K562 (cell line): ENCODE measurements at regions not wholly inside any gene's neighbourhood (a gene's known extent, or its start where the extent isn't known, plus 50 kb on each side); places are given as distances from the start of the nearest gene placed in this dataset.

Source experiments
- ATAC-seq: fragments of 200-7000 bp; cut with Tn5 transposase; 3 replicates; pipeline ENCODE4 v1.9.1; 2020; ENCODE audit warnings: moderate library complexity
- BruUV-seq: library from RNA; stranded (reverse); fragments of 400-500 nt; replicated peaks from 2 replicates; lab custom pipeline; 2021; lab: Mats Ljungman, UMichigan
- CTCF ChIA-PET: fragments of 300-600 bp; formaldehyde crosslinking; extraction: SDS; loops from one replicate; lab custom pipeline; 2021; ENCODE audit warnings: low intra/inter-chr PET ratio; lab: Yijun Ruan, JAX
- POLR2A ChIA-PET: fragments of 300-600, 350-650 bp; sonication (Branson Sonifier 250); formaldehyde crosslinking; extraction: SDS; loops from one replicate; lab custom pipeline; 2021; ENCODE audit warnings: antibody characterized with exemption, inconsistent platforms; lab: Yijun Ruan, JAX
- DNase-seq, 4 experiments: peaks; one replicate each; pipeline versions ENCODE4 v3.0.0 to v3.0.0-alpha.2; 2011 to 2018; ENCODE audit warnings: low spot score in 3 of 4, mixed read lengths in 3 of 4; ENCODE audit errors: extremely low read depth in 1 of 4
- FAIRE-seq: peaks from 2 replicates; lab custom pipeline; 2011; peaks lifted over from hg19 to GRCh38; lab: Jason Lieb, UNC
- H2AFZ ChIP-seq: 2 replicates; pipeline ENCODE4 v1.6.0; 2011; ENCODE audit warnings: low read depth, low read length, control low read depth, inconsistent platforms
- H3K27ac ChIP-seq: fragments of 200-600 bp; 3 replicates; pipeline ENCODE4 v1.8.0; 2011; ENCODE audit warnings: low read depth, mild to moderate bottlenecking, control low read depth, inconsistent platforms, low read length, moderate library complexity, mixed read lengths; ENCODE audit errors: extremely low read depth
- H3K27me3 ChIP-seq, 2 experiments: fragments of 300-600 bp in 1 of 2; 2 replicates in 1 of 2; 3 replicates in 1 of 2; pipeline versions ENCODE4 v1.6.0 to v1.8.0; 2011; ENCODE audit warnings: inconsistent platforms in 2 of 2, low read length in 2 of 2, mild to moderate bottlenecking in 1 of 2, mixed read lengths in 1 of 2, moderate library complexity in 1 of 2; ENCODE audit not compliant: control insufficient read depth in 2 of 2, insufficient read depth in 2 of 2
- H3K36me3 ChIP-seq: fragments of 300-600 bp; 3 replicates; pipeline ENCODE4 v1.8.0; 2011; ENCODE audit warnings: mild to moderate bottlenecking, low read length, inconsistent platforms; ENCODE audit not compliant: control insufficient read depth, insufficient read depth
- H3K4me1 ChIP-seq, 2 experiments: fragments of 200-600 bp in 1 of 2; replicated peaks in 1 of 2; 2 replicates in 1 of 2; 3 replicates in 1 of 2; pipeline versions ENCODE4 v1.5.1 to v1.8.0; 2011; ENCODE audit warnings: inconsistent platforms in 2 of 2, low read length in 2 of 2, mild to moderate bottlenecking in 1 of 2, mixed read lengths in 1 of 2, moderate library complexity in 1 of 2; ENCODE audit not compliant: control insufficient read depth in 2 of 2, insufficient read depth in 2 of 2
- H3K4me2 ChIP-seq: 2 replicates; pipeline ENCODE4 v1.6.1; 2011; ENCODE audit warnings: low read length, control low read depth, inconsistent platforms, mixed read lengths; ENCODE audit not compliant: insufficient read depth
- H3K4me3 ChIP-seq: fragments of 200-600 bp; sonication (generic), shearing (Covaris generic); 2 replicates; pipeline ENCODE4 v1.5.1; 2016; ENCODE audit warnings: control low read depth, inconsistent platforms
- H3K79me2 ChIP-seq: fragments of 200-600 bp; 3 replicates; pipeline ENCODE4 v1.8.0; 2011; ENCODE audit warnings: low read length, inconsistent platforms; ENCODE audit not compliant: control insufficient read depth, insufficient read depth
- H3K9ac ChIP-seq, 2 experiments: 2 replicates each; pipeline versions ENCODE4 v1.6.0 to v1.6.1; 2011; ENCODE audit warnings: low read depth in 2 of 2, low read length in 2 of 2, control low read depth in 1 of 2, inconsistent platforms in 1 of 2, mild to moderate bottlenecking in 1 of 2, mixed read lengths in 1 of 2; ENCODE audit not compliant: insufficient read depth in 1 of 2
- H3K9me1 ChIP-seq: one replicate; pipeline ENCODE4 v1.6.0; 2011; ENCODE audit warnings: inconsistent platforms, mild to moderate bottlenecking, low read length, moderate library complexity; ENCODE audit not compliant: control insufficient read depth, insufficient read depth
- H3K9me3 ChIP-seq: replicated peaks from 2 replicates; pipeline ENCODE4 v1.5.1; 2011; ENCODE audit warnings: low read depth, low read length, inconsistent platforms; ENCODE audit not compliant: control insufficient read depth, insufficient read depth
- H4K20me1 ChIP-seq: replicated peaks from 2 replicates; pipeline ENCODE4 v1.6.1; 2011; ENCODE audit warnings: low read length, inconsistent platforms, mixed read lengths; ENCODE audit not compliant: control insufficient read depth, insufficient read depth
- E2F5 ChIP-seq: sonication (generic); formaldehyde crosslinking; IDR thresholded peaks from 2 replicates; pipeline ENCODE4 v1.8.0; 2022; ENCODE audit warnings: mild to moderate bottlenecking, missing genetic modification reagents
- ESRRA ChIP-seq: fragments of 450-650 bp; IDR thresholded peaks from 2 replicates; pipeline ENCODE4 v1.6.1; 2014; ENCODE audit warnings: low read depth, mild to moderate bottlenecking, moderate library complexity, borderline replicate concordance
- HSF4 ChIP-seq: fragments of 250-450 bp; sonication (Bioruptor Pico); IDR thresholded peaks from 2 replicates; pipeline ENCODE4 v2.1.2; 2022; ENCODE audit warnings: mild to moderate bottlenecking, moderate library complexity, borderline replicate concordance
- KLF13 ChIP-seq: fragments of 450-650 bp; IDR thresholded peaks from 2 replicates; pipeline ENCODE4 v1.6.1; 2016; ENCODE audit warnings: missing genetic modification characterization, low read depth, mild to moderate bottlenecking, missing compliant biosample characterization, moderate library complexity, borderline replicate concordance
- MTA2 ChIP-seq: fragments of 450-650 bp; IDR thresholded peaks from 2 replicates; pipeline ENCODE4 v1.6.1; 2016; ENCODE audit warnings: low read depth
- NFYB ChIP-seq: IDR thresholded peaks from 2 replicates; pipeline ENCODE4 v1.6.1; 2011; ENCODE audit warnings: mild to moderate bottlenecking, moderate library complexity; ENCODE audit not compliant: insufficient read length; ENCODE audit errors: extremely low read depth
- RBM22 ChIP-seq: fragments of 200-400 bp; formaldehyde crosslinking; IDR thresholded peaks from 2 replicates; pipeline ENCODE4 v1.6.1; 2018; ENCODE audit warnings: low read length, low read depth; ENCODE audit not compliant: poor library complexity, severe bottlenecking
- RFX7 ChIP-seq: fragments of 250-450 bp; sonication (Bioruptor Pico); IDR thresholded peaks from 2 replicates; pipeline ENCODE4 v1.5.1; 2021; ENCODE audit warnings: mild to moderate bottlenecking
- SREBF1 ChIP-seq: fragments of 150-350 bp; IDR thresholded peaks from 2 replicates; pipeline ENCODE4 v1.6.1; 2014; ENCODE audit warnings: antibody characterized with exemption, low read depth, low read length, borderline replicate concordance
- SRSF3 ChIP-seq: fragments of 200-400 bp; formaldehyde crosslinking; IDR thresholded peaks from 2 replicates; pipeline ENCODE4 v1.6.1; 2016; ENCODE audit warnings: mild to moderate bottlenecking, low read length, moderate library complexity; ENCODE audit not compliant: insufficient read depth
- TAF9B ChIP-seq: fragments of 450-650 bp; IDR thresholded peaks from 2 replicates; pipeline ENCODE4 v1.6.1; 2018; ENCODE audit warnings: mild to moderate bottlenecking; ENCODE audit not compliant: partially characterized antibody
- TCF3 ChIP-seq: sonication (generic); formaldehyde crosslinking; IDR thresholded peaks from 2 replicates; pipeline ENCODE4 v1.4.0; 2020; ENCODE audit warnings: mild to moderate bottlenecking, missing genetic modification reagents
- ZC3H11A ChIP-seq: IDR thresholded peaks from 2 replicates; pipeline ENCODE4 v1.6.1; 2012; ENCODE audit warnings: low read depth, low read length, improper control_type of control experiment
- ZNF277 ChIP-seq: fragments of 250-450 bp; sonication (Bioruptor Pico); IDR thresholded peaks from 2 replicates; pipeline ENCODE4 v1.8.0; 2022; ENCODE audit warnings: inconsistent platforms, mild to moderate bottlenecking, moderate library complexity, borderline replicate concordance
- ZNF740 ChIP-seq, 3 experiments: fragments of 200-800 bp in 1 of 3; sonication (Bioruptor generic) in 1 of 3; sonication (generic) in 1 of 3; formaldehyde crosslinking in 1 of 3; IDR thresholded peaks; 2 replicates each; pipeline versions ENCODE4 v1.6.1 to v1.8.0; 2016 to 2022; ENCODE audit warnings: mild to moderate bottlenecking in 2 of 3, missing compliant biosample characterization in 2 of 3, missing genetic modification characterization in 2 of 3, missing genetic modification reagents in 1 of 3
- WGBS: fragments of 100-300 bp; shearing (Covaris generic); methylation state at CpG from one replicate; pipeline ENCODE4 v1.1.6; 2016; ENCODE audit warnings: low coverage, mixed read lengths; ENCODE audit not compliant: insufficient coverage; ENCODE audit errors: missing lambda C conversion rate; 5-methylcytosine and 5-hydroxymethylcytosine counted together
- in situ Hi-C: fragments of 300-500 bp; cut with MboI; formaldehyde crosslinking; loops from 4 replicates; pipeline ENCODE4 v1.15.0; 2018; ENCODE audit warnings: inconsistent platforms, mixed read lengths
- intact Hi-C: fragments of 100-400 bp; cut with micrococcal nuclease; formaldehyde crosslinking; loops from 2 replicates; pipeline ENCODE4 v1.14.2; 2022

- no peak for TF ChIP-seq MTA2
- no peak for TF ChIP-seq KLF13 (tag)
- TF ChIP-seq TCF3 (CRISPR knock-in tag): no peak
- no peak for TF ChIP-seq E2F5
- no peak for TF ChIP-seq RBM22
- TF ChIP-seq ZC3H11A: no peak
- TF ChIP-seq TAF9B: no peak
- intact Hi-C loops (no loop called here), in situ Hi-C loops (no loop called here)
- Histone ChIP-seq H4K20me1 (no peaks in the 10 kb centered on the region), H2AFZ (no peak overlapping the region), H3K4me2 (no peak overlapping the region), H3K9ac (no peak overlapping the region), H3K4me1 (no peaks in the 10 kb centered on the region), H3K27me3 (no peaks in the 10 kb centered on the region), H3K27ac (no peak overlapping the region), H3K4me3 (no peak overlapping the region), H3K9me1 (no peaks in the 10 kb centered on the region), H3K79me2 (no peaks in the 10 kb centered on the region), H3K9me3 (no peaks in the 10 kb centered on the region), H3K36me3 (no peaks in the 10 kb centered on the region)
- FAIRE-seq: no peak
- DNase-seq: no peak
- POLR2A ChIA-PET: no interaction called here
- BruUV-seq: no TSS peak
- WGBS: 0% methylated on average over 1 of the region's 1 CpG
- CTCF ChIA-PET: no interaction called here
- no peak for ATAC-seq
These were observed 590.4 kb upstream of the WWC1 start for GRCh38 chr5:167701051-167701450.

- DNase-seq (no peak), FAIRE-seq (no peak), ATAC-seq (no peak)
- ChIA-PET POLR2A (no interaction called here), CTCF (no interaction called here)
- no peak overlapping the region for H2AFZ ChIP-seq
- no peaks in the 10 kb centered on the region for H3K27me3 ChIP-seq
- 0% methylated on average over 2 of the region's 2 CpGs for WGBS
- H3K9me1 ChIP-seq: no peaks in the 10 kb centered on the region
- no TSS peak for BruUV-seq
- H4K20me1 ChIP-seq: no peaks in the 10 kb centered on the region
- H3K9me3 ChIP-seq: no peaks in the 10 kb centered on the region
- no peak overlapping the region for H3K9ac ChIP-seq
- no peaks in the 10 kb centered on the region for H3K36me3 ChIP-seq
- no peak overlapping the region for H3K4me2 ChIP-seq
- H3K27ac ChIP-seq: no peak overlapping the region
- no peaks in the 10 kb centered on the region for H3K4me1 ChIP-seq
- no peak overlapping the region for H3K4me3 ChIP-seq
- H3K79me2 ChIP-seq: no peaks in the 10 kb centered on the region
- intact Hi-C loops (no loop called here), in situ Hi-C loops (no loop called here)
- no peak for TF ChIP-seq HSF4 (CRISPR knock-in tag)
- no peak for TF ChIP-seq SRSF3
- no peak for TF ChIP-seq ESRRA
- TF ChIP-seq SREBF1: no peak
- no peak for TF ChIP-seq ZNF740 (CRISPR knock-in tag; IDR thresholded peaks at IDR 0.05)
- TF ChIP-seq ZNF740 (tag; IDR thresholded peaks at IDR 0.05): no peak
- no peak for TF ChIP-seq NFYB
- no peak for TF ChIP-seq ZNF277
- TF ChIP-seq RFX7 (CRISPR knock-in tag): no peak
These were observed 589.4 kb upstream of the WWC1 start for GRCh38 chr5:167702014-167702413.
